H1 (cell line): ENCODE measurements at regions not wholly inside any gene's neighbourhood (a gene's known extent, or its start where the extent isn't known, plus 50 kb on each side); places are given as distances from the start of the nearest gene placed in this dataset.

ENCODE experiments used
- CBX5 ChIP-seq: fragments of 300-800, 300-1000 bp; sonication (generic); IDR thresholded peaks from 2 replicates; pipeline ENCODE4 v1.7.1; 2016; ENCODE audit warnings: antibody characterized with exemption, low read length, low read depth
- CHD1 ChIP-seq: IDR thresholded peaks from 2 replicates; pipeline ENCODE4 v1.6.1; 2012; ENCODE audit warnings: low read depth, low read length, improper control_type of control experiment
- TF ChIP-seq, protein P1 (sequence below): IDR thresholded peaks from 2 replicates; pipeline ENCODE4 v1.6.1; 2011; ENCODE audit warnings: low read depth, mild to moderate bottlenecking, low read length; ENCODE audit not compliant: insufficient read depth

- no peak for TF ChIP-seq CHD1
- TF ChIP-seq, protein P1, sequence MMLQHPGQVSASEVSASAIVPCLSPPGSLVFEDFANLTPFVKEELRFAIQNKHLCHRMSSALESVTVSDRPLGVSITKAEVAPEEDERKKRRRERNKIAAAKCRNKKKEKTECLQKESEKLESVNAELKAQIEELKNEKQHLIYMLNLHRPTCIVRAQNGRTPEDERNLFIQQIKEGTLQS, result no peak
- no peak for TF ChIP-seq CBX5
These were observed 58.8 kb downstream of the POLR1D start (continued) for GRCh38 chr13:27680465-27680864.
